OCI-LY7 (cell line): ENCODE measurements at regions not wholly inside any gene's neighbourhood (a gene's known extent, or its start where the extent isn't known, plus 50 kb on each side); places are given as distances from the start of the nearest gene placed in this dataset.

Experiments used
- CTCF ChIP-seq: fragments of 200-600 bp; sonication (generic); conservative IDR thresholded peaks from 2 replicates; pipeline ENCODE4 v1.5.1; 2014; ENCODE audit warnings: mild to moderate bottlenecking, antibody characterized with exemption, low read length, moderate library complexity, mixed read lengths
- EZH2phosphoT487 ChIP-seq: fragments of 200-600 bp; sonication (generic); IDR thresholded peaks from 2 replicates; pipeline ENCODE4 v1.6.1; 2018; ENCODE audit warnings: low read depth, borderline replicate concordance, mild to moderate bottlenecking, mixed run types, antibody characterized with exemption, low read length, moderate library complexity, mixed read lengths

- TF ChIP-seq CTCF (no peak), EZH2phosphoT487 (no peak)
Measured at GRCh38 chr14:22210026-22210425, 379.0 kb downstream of the DAD1 start.
